ENCODE measurements at regions not wholly inside any gene's neighbourhood (a gene's known extent, or its start where the extent isn't known, plus 50 kb on each side); places are given as distances from the start of the nearest gene placed in this dataset.
"Not testable (repeated sequence)": the region's sequence is repeated elsewhere in the genome, so short reads cannot be mapped to it uniquely, and the experiment has no call there.

- FAIRE-seq (no peak), DNase-seq (ENCODE audit: insufficient read length, low spot score) (no peak)
Observed at GRCh38 chr12:84085046-84085445, 827.6 kb downstream of the SLC6A15 start.

- DNase-seq (ENCODE audit: insufficient read length, low spot score): no peak
- no peak for FAIRE-seq
Observed at GRCh38 chr12:84079626-84080025, 833.0 kb downstream of the SLC6A15 start.

- DNase-seq (ENCODE audit: insufficient read length, low spot score) (no peak), FAIRE-seq (no peak)
Observed at GRCh38 chr12:84077679-84078078, 834.9 kb downstream of the SLC6A15 start.

GRCh38 chr12:84075991-84076390 is 836.6 kb downstream of the SLC6A15 start:
- DNase-seq (ENCODE audit: insufficient read length, low spot score) (no peak), FAIRE-seq (no peak)

DNA sequence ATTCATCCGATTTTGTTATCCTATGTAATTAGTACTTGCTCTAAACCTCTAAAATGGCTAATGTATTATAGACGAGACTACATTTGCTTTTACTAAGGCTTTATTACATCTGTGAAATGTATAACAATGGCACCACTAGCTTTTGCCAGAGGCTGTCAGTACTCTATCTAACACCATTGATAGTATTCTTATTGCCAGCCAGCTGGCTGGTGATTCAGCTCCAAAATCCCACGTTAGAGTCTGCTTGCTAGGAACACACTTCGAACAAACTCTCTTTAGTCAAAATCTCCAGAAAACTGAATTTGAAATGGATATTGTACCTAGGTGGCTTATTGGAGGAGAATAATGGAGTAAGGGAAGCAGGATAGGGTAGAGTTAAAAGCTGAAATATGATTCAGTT is 839.2 kb downstream of the SLC6A15 start:
- FAIRE-seq (no peak), DNase-seq (ENCODE audit: insufficient read length, low spot score) (no peak)

DNA sequence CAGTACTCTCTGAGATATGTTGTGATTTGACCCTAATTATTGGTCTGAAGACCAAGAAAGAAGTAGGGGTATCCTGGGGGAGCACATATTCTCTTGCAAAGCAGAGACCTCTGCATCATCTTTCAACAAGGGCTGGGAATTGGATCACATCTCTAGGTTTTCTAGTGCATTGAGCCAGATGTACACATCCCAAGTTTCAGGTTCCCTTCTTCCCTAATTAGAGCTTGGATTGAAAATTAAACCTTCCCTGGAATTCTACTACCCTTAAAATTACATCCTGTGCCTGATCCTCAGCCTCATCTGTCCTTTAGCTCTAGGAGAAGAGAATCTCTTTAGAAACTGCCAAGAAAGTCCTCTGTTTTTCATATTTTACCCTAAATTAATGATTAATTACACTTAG is 839.6 kb downstream of the SLC6A15 start:
- DNase-seq (ENCODE audit: insufficient read length, low spot score): no peak
- no peak for FAIRE-seq

- FAIRE-seq (no peak), DNase-seq (ENCODE audit: insufficient read length, low spot score) (no peak)
Observed at GRCh38 chr12:84070292-84070691, 842.3 kb downstream of the SLC6A15 start.

DNA sequence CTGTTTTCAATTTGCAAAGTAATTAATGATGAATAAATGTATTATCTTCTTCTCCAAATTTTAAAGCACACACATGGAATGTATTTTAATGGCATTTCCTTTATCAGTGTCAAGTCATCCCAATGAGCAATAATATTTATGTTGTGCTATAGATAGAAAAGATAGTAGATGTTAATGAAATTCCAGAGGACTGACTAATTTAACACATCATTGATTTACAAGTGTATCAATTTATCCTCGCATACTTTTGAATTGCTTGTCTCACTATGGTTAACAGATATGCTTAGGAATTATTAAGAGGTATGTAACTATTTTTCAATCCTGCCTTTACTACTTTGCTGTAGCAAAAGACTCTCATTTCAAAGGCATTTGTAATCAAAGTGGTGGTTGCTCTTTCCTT is 842.9 kb downstream of the SLC6A15 start:
- DNase-seq (ENCODE audit: insufficient read length, low spot score): no peak
- no peak for FAIRE-seq

GRCh38 chr12:84069198-84069597 is 843.4 kb downstream of the SLC6A15 start:
- no peak for DNase-seq (ENCODE audit: insufficient read length, low spot score)
- no peak for FAIRE-seq

DNA sequence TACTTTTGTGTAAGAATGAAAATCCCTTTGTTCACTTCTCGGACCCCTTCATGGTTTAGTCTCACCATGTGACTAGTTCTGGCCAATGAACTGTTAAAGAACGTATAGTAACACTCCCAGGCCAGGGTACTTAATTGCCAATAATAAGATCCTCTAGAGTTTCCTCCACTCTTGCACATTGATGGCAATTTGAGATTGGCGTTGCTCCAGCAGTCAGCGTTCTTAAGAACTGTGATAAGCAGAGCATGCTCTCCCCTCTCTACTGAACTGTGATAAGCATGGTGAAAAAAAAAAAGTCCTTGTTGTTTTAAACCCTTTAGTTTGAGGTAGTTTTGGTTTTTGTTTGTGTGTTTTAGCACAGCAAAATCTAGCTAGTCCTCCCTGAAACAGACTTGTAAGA is 854.5 kb downstream of the SLC6A15 start:
- DNase-seq (ENCODE audit: insufficient read length, low spot score) (no peak), FAIRE-seq (no peak)

- FAIRE-seq: no peak
- no peak for DNase-seq (ENCODE audit: insufficient read length, low spot score)
Observed at GRCh38 chr12:84054811-84055210, 857.8 kb downstream of the SLC6A15 start.

GRCh38 chr12:84047881-84048280 is 864.7 kb downstream of the SLC6A15 start:
- FAIRE-seq (no peak), DNase-seq (ENCODE audit: insufficient read length, low spot score) (no peak)

GRCh38 chr12:84046859-84047258 is 865.7 kb downstream of the SLC6A15 start:
- DNase-seq (ENCODE audit: insufficient read length, low spot score) (no peak), FAIRE-seq (no peak)

GRCh38 chr12:84043355-84043754 is 869.2 kb downstream of the SLC6A15 start:
- FAIRE-seq (no peak), DNase-seq (ENCODE audit: insufficient read length, low spot score) (no peak)

GRCh38 chr12:84038242-84038641 is 874.4 kb downstream of the SLC6A15 start:
- DNase-seq (ENCODE audit: insufficient read length, low spot score) (no peak), FAIRE-seq (no peak)

GRCh38 chr12:84036912-84037311 is 875.7 kb downstream of the SLC6A15 start:
- DNase-seq (ENCODE audit: insufficient read length, low spot score): no peak
- FAIRE-seq: no peak

- no peak for FAIRE-seq
- DNase-seq (ENCODE audit: insufficient read length, low spot score): no peak
Observed at GRCh38 chr12:84035766-84036165, 876.8 kb downstream of the SLC6A15 start.

DNA sequence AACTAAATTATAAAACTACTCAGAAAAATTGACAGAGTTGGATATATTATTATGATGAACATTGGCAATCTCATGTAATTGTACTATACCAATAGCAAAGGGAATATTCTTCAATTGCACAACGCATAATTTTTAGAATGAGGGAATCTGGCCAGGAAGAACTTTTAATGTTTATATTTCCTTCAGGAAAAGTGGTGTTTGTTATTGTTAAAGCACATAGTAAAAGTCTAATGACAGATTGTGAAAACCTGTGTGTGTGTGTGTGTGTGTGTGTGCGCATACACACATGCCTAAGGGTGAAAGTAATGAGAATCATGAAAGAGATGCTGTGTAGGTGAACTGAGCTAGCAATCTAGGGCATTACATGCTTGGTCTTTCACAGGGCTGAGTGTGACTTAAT is 877.7 kb downstream of the SLC6A15 start:
- FAIRE-seq (no peak), DNase-seq (ENCODE audit: insufficient read length, low spot score) (no peak)

DNA sequence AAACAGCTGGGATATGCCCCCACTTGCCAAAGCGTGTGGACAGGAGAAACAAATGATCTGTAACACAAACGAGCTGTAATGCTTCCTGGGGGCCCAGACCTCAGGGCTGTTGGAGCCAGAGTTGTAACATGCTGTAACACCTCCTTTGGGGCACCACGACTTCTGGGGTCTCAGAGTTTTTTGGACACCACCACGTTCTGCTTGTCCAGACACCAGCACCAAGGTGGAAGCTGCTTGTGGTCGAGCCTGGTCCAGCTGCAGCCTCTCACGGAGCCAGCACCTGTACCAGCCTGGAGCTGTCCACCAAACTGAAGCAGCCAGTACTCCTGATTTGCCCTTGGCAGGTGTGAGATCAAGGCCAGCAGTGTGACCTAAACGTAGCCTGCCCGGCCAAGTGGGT is 879.4 kb downstream of the SLC6A15 start:
- no peak for FAIRE-seq

GRCh38 chr12:84018556-84019179 is 893.9 kb downstream of the SLC6A15 start:
- FAIRE-seq; DNase-seq (ENCODE audit: insufficient read length, low spot score): not testable (repeated sequence)

More for the DNA sequence above, 879.4 kb downstream of the SLC6A15 start:
- no peak for DNase-seq (ENCODE audit: insufficient read length, low spot score)

DNA sequence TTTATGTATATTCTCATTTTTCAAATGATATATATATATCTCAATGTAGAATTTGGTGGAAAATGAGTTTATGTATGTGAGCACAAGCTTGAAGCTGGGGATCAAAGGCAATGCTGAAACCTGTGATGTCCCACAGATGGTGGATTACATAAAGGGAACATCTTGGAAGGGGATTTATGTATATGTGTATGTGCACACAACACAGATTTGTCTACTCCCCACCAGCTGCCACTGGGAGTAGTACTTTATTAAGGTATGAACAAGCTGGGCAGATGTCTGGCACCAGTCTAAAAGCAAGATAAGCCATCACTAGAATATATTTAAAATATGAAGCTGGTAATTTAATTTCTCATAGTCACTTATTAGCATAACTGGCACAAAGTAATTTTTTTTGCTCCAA is 895.6 kb downstream of the SLC6A15 start:
- DNase-seq (ENCODE audit: insufficient read length, low spot score): no peak
- FAIRE-seq: no peak

- no peak for FAIRE-seq
- no peak for DNase-seq (ENCODE audit: insufficient read length, low spot score)
Observed at GRCh38 chr12:83997423-83997822, 915.2 kb downstream of the SLC6A15 start.

GRCh38 chr12:83996671-83997070 is 915.9 kb downstream of the SLC6A15 start:
- no peak for DNase-seq (ENCODE audit: insufficient read length, low spot score)
- FAIRE-seq: no peak
